ENCODE measurements at regions not wholly inside any gene's neighbourhood (a gene's known extent, or its start where the extent isn't known, plus 50 kb on each side); places are given as distances from the start of the nearest gene placed in this dataset.

DNA sequence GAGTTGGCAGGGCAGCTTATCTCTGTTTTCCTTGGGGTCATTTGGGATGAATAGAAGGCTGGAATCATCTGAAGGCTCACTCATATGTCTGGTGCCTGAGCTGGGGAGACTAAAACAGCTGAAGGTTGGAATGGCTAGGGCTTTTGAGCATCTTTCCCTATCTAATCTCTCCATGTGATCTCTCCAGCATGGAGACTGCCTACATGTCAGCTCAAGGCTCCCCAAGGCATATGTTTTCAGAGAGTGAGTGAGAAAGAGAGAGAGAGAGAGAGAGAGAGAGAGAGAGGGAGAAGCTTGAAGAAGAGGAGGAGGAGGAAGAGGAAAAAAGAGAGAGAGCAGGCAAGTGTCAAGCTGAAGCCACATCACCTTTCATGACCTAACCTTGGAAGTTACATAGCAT lies 143.4 kb downstream of the EBLN2 start:
- Histone ChIP-seq H2AK5ac (ENCODE audit: low read length) (no peak overlapping the region), H3K9me3 (ENCODE audit: insufficient read depth, low read depth, low read length) (peaks cover 2% of the 10 kb centered on the region), H3K79me1 (ENCODE audit: low read length) (no peaks in the 10 kb centered on the region), H3K9ac (ENCODE audit: low read length) (no peak overlapping the region), H3K23ac (ENCODE audit: low read length) (no peak overlapping the region), H3K36me3 (ENCODE audit: control insufficient read depth in 1 of 2, insufficient read depth in 2 of 2, low read length in 2 of 2) (no peaks in the 10 kb centered on the region), H4K12ac (ENCODE audit: low read depth, low read length) (no peak overlapping the region), H3K27me3 (ENCODE audit: insufficient read depth, low read length) (no peaks in the 10 kb centered on the region), H3K18ac (ENCODE audit: low read length) (no peak overlapping the region), H3K4me2 (ENCODE audit: low read length) (no peak overlapping the region), H3K4me1 (ENCODE audit: control insufficient read depth in 1 of 2, insufficient read depth in 2 of 2, low read length in 2 of 2) (no peaks in the 10 kb centered on the region), H3K4me3 (ENCODE audit: low read depth, low read length) (no peak overlapping the region), H2BK120ac (ENCODE audit: insufficient read depth, low read length, poor library complexity) (no peak overlapping the region), H4K8ac (ENCODE audit: low read depth, low read length) (no peak overlapping the region), H3K14ac (ENCODE audit: low read length) (no peak overlapping the region), H3K79me2 (ENCODE audit: control insufficient read depth, insufficient read depth, low read length, poor library complexity) (no peaks in the 10 kb centered on the region), H3K4ac (ENCODE audit: low read depth, low read length) (no peak overlapping the region), H3K27ac (ENCODE audit: low read depth, low read length) (no peak overlapping the region), H2BK12ac (ENCODE audit: low read length) (no peak overlapping the region), H2AFZ (ENCODE audit: insufficient read depth, low read length, poor library complexity) (no peak overlapping the region), H2BK5ac (ENCODE audit: low read depth, low read length, poor library complexity) (no peak overlapping the region), H4K91ac (ENCODE audit: low read depth, low read length) (no peak overlapping the region)
- no peak for DNase-seq

DNA sequence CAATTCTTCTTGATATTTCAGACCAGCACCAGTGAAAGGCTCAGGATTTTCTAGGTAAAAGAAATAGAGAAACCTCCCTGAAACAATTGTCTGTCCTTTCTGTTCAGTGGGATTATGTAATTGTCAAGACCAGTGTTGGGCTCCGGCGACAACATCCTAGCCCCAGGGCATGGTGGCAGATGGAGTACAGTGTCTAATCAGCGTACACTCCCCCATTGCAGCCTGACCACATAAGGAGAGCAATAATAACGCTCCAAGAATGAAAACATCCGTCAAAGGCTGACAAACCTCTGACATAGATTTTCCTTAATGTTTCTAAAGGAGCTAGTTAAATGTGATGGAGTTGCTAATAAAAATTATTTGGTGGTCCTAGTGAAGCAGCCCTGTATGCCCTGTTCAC lies 144.6 kb downstream of the EBLN2 start:
- no CpG with 5 or more reads among the region's 5 CpGs for WGBS (ENCODE audit: extremely low coverage, insufficient coverage, insufficient read length)
- no peak overlapping the region for H2AFZ ChIP-seq (ENCODE audit: insufficient read depth, low read length, poor library complexity)
- no peak overlapping the region for H4K8ac ChIP-seq (ENCODE audit: low read depth, low read length)
- no peak overlapping the region for H2BK12ac ChIP-seq (ENCODE audit: low read length)
- no peaks in the 10 kb centered on the region for H3K27me3 ChIP-seq (ENCODE audit: insufficient read depth, low read length)
- H2BK5ac ChIP-seq (ENCODE audit: low read depth, low read length, poor library complexity), result no peak overlapping the region
- H3K23ac ChIP-seq (ENCODE audit: low read length), result no peak overlapping the region
- H3K9ac ChIP-seq (ENCODE audit: low read length), result no peak overlapping the region
- no peak overlapping the region for H3K4ac ChIP-seq (ENCODE audit: low read depth, low read length)
- H3K9me3 ChIP-seq (ENCODE audit: insufficient read depth, low read depth, low read length), result peaks cover 2% of the 10 kb centered on the region
- DNase-seq, result peak in 1 of 2 donors; percentile 40
- H4K12ac ChIP-seq (ENCODE audit: low read depth, low read length), result no peak overlapping the region
- H3K27ac ChIP-seq (ENCODE audit: low read depth, low read length), result no peak overlapping the region
- H3K36me3 ChIP-seq (ENCODE audit: control insufficient read depth in 1 of 2, insufficient read depth in 2 of 2, low read length in 2 of 2), result no peaks in the 10 kb centered on the region
- H4K91ac ChIP-seq (ENCODE audit: low read depth, low read length), result no peak overlapping the region
- no peak overlapping the region for H2BK120ac ChIP-seq (ENCODE audit: insufficient read depth, low read length, poor library complexity)
- no peak overlapping the region for H3K18ac ChIP-seq (ENCODE audit: low read length)
- no peaks in the 10 kb centered on the region for H3K79me1 ChIP-seq (ENCODE audit: low read length)
- no peak overlapping the region for H3K4me3 ChIP-seq (ENCODE audit: low read depth, low read length)
- H3K4me1 ChIP-seq (ENCODE audit: control insufficient read depth in 1 of 2, insufficient read depth in 2 of 2, low read length in 2 of 2), result no peaks in the 10 kb centered on the region
- no peak overlapping the region for H3K4me2 ChIP-seq (ENCODE audit: low read length)
- H3K14ac ChIP-seq (ENCODE audit: low read length), result no peak overlapping the region
- H3K79me2 ChIP-seq (ENCODE audit: control insufficient read depth, insufficient read depth, low read length, poor library complexity), result no peaks in the 10 kb centered on the region
- H2AK5ac ChIP-seq (ENCODE audit: low read length), result no peak overlapping the region

DNA sequence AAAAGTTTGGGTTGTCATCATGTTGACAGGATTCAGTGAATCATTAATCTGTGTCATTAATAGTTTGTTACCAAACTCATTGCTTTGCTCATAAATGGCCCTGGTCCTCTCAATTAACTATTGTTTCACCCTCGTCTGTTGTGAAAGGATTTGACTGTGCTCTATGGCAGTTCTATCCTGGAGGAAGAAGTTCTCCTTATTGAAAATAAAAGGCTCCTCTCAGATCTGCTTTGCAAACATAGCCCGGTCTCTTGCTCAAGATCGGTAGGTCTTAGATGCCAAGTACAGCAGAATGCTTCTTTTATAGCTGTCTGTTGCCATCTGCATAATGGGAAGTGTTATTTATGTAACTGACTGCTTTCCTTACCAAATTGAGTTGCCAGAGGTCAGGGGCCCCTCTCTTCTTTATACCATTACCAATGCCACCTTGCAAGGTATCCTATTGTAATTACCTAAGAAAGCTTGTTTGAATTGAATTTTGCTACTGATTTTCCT lies 146.5 kb downstream of the EBLN2 start:
- Histone ChIP-seq H3K9me3 (ENCODE audit: insufficient read depth, low read depth, low read length) (peaks cover 2% of the 10 kb centered on the region), H3K36me3 (ENCODE audit: control insufficient read depth in 1 of 2, insufficient read depth in 2 of 2, low read length in 2 of 2) (no peaks in the 10 kb centered on the region), H3K4me3 (ENCODE audit: low read depth, low read length) (no peak overlapping the region), H4K12ac (ENCODE audit: low read depth, low read length) (no peak overlapping the region), H3K27ac (ENCODE audit: low read depth, low read length) (no peak overlapping the region), H3K14ac (ENCODE audit: low read length) (no peak overlapping the region), H3K4me2 (ENCODE audit: low read length) (no peak overlapping the region), H2BK12ac (ENCODE audit: low read length) (no peak overlapping the region), H2AK5ac (ENCODE audit: low read length) (no peak overlapping the region), H3K79me2 (ENCODE audit: control insufficient read depth, insufficient read depth, low read length, poor library complexity) (no peaks in the 10 kb centered on the region), H3K4me1 (ENCODE audit: control insufficient read depth in 1 of 2, insufficient read depth in 2 of 2, low read length in 2 of 2) (no peaks in the 10 kb centered on the region), H4K91ac (ENCODE audit: low read depth, low read length) (no peak overlapping the region), H3K27me3 (ENCODE audit: insufficient read depth, low read length) (no peaks in the 10 kb centered on the region), H3K79me1 (ENCODE audit: low read length) (no peaks in the 10 kb centered on the region), H3K4ac (ENCODE audit: low read depth, low read length) (no peak overlapping the region), H3K9ac (ENCODE audit: low read length) (no peak overlapping the region), H3K18ac (ENCODE audit: low read length) (no peak overlapping the region), H2BK5ac (ENCODE audit: low read depth, low read length, poor library complexity) (no peak overlapping the region), H3K23ac (ENCODE audit: low read length) (no peak overlapping the region), H4K8ac (ENCODE audit: low read depth, low read length) (no peak overlapping the region), H2BK120ac (ENCODE audit: insufficient read depth, low read length, poor library complexity) (no peak overlapping the region), H2AFZ (ENCODE audit: insufficient read depth, low read length, poor library complexity) (no peak overlapping the region)
- DNase-seq, result no peak
- no CpG with 5 or more reads among the region's 3 CpGs for WGBS (ENCODE audit: extremely low coverage, insufficient coverage, insufficient read length)

DNA sequence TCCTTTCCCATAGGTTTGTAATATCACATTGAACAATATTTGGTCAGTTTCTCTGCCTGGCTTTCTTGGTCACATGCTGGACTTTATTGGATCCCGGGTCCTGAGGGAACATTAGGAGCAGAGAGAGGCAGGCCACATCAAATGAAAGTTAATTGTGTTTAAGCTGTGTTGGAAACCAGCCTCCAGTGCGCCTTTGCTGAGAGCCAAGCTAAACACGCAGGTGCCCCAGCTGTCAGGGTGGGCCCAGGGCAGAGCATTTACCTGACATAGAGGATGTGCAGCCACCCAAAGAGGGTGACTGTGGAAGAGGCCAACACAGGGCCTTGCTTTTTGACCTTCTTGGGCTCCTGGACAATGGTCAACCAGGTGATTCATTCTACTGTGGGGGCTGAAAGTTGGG lies 149.3 kb downstream of the EBLN2 start:
- H3K14ac ChIP-seq (ENCODE audit: low read length), result no peak overlapping the region
- no peak overlapping the region for H2AFZ ChIP-seq (ENCODE audit: insufficient read depth, low read length, poor library complexity)
- no peak overlapping the region for H2BK12ac ChIP-seq (ENCODE audit: low read length)
- H3K9me3 ChIP-seq (ENCODE audit: insufficient read depth, low read depth, low read length), result peaks cover 2% of the 10 kb centered on the region
- H3K23ac ChIP-seq (ENCODE audit: low read length), result no peak overlapping the region
- no peak overlapping the region for H2BK120ac ChIP-seq (ENCODE audit: insufficient read depth, low read length, poor library complexity)
- no peak overlapping the region for H4K12ac ChIP-seq (ENCODE audit: low read depth, low read length)
- no CpG with 5 or more reads among the region's 3 CpGs for WGBS (ENCODE audit: extremely low coverage, insufficient coverage, insufficient read length)
- no peaks in the 10 kb centered on the region for H3K36me3 ChIP-seq (ENCODE audit: control insufficient read depth in 1 of 2, insufficient read depth in 2 of 2, low read length in 2 of 2)
- H3K79me2 ChIP-seq (ENCODE audit: control insufficient read depth, insufficient read depth, low read length, poor library complexity), result no peaks in the 10 kb centered on the region
- no peak overlapping the region for H3K18ac ChIP-seq (ENCODE audit: low read length)
- H4K8ac ChIP-seq (ENCODE audit: low read depth, low read length), result no peak overlapping the region
- no peak overlapping the region for H3K4ac ChIP-seq (ENCODE audit: low read depth, low read length)
- no peaks in the 10 kb centered on the region for H3K27me3 ChIP-seq (ENCODE audit: insufficient read depth, low read length)
- H3K9ac ChIP-seq (ENCODE audit: low read length), result no peak overlapping the region
- H2BK5ac ChIP-seq (ENCODE audit: low read depth, low read length, poor library complexity), result no peak overlapping the region
- no peaks in the 10 kb centered on the region for H3K4me1 ChIP-seq (ENCODE audit: control insufficient read depth in 1 of 2, insufficient read depth in 2 of 2, low read length in 2 of 2)
- no peak for DNase-seq
- no peak overlapping the region for H3K4me3 ChIP-seq (ENCODE audit: low read depth, low read length)
- no peak overlapping the region for H4K91ac ChIP-seq (ENCODE audit: low read depth, low read length)
- no peaks in the 10 kb centered on the region for H3K79me1 ChIP-seq (ENCODE audit: low read length)
- no peak overlapping the region for H3K27ac ChIP-seq (ENCODE audit: low read depth, low read length)
- H2AK5ac ChIP-seq (ENCODE audit: low read length), result no peak overlapping the region
- no peak overlapping the region for H3K4me2 ChIP-seq (ENCODE audit: low read length)

All from trophoblast cell (in vitro differentiated cells and primary cell).